Endothelial cell of umbilical vein (primary cell): ENCODE measurements at regions not wholly inside any gene's neighbourhood (a gene's known extent, or its start where the extent isn't known, plus 50 kb on each side); places are given as distances from the start of the nearest gene placed in this dataset.

ENCODE experiments used
- BruUV-seq: library from RNA; stranded (reverse); fragments of 400-500 nt; replicated peaks from 2 replicates; lab custom pipeline; 2021; lab: Mats Ljungman, UMichigan
- CTCF ChIA-PET: fragments of 300-600, 350-600 bp; sonication (Branson Sonifier 250); formaldehyde crosslinking; loops from one replicate; lab custom pipeline; 2021; ENCODE audit warnings: antibody characterized with exemption, inconsistent platforms; lab: Charles Lee
- POLR2A ChIA-PET: fragments of 300-600, 350-600 bp; sonication (Branson Sonifier 250); formaldehyde crosslinking; loops from one replicate; lab custom pipeline; 2021; ENCODE audit warnings: antibody characterized with exemption, inconsistent platforms; lab: Charles Lee
- DNase-seq: peaks from one replicate; pipeline ENCODE4 v3.0.0-alpha.2; 2011; ENCODE audit warnings: low read depth, low spot score
- FAIRE-seq: peaks from 2 replicates; lab custom pipeline; 2011; peaks lifted over from hg19 to GRCh38; lab: Jason Lieb, UNC
- H2AFZ ChIP-seq: 2 replicates; pipeline ENCODE4 v1.6.0; 2012; ENCODE audit warnings: low read depth, low read length, control low read depth, inconsistent platforms
- H3K27ac ChIP-seq: 2 replicates; pipeline ENCODE4 v1.5.1; 2011; ENCODE audit warnings: low read depth, mild to moderate bottlenecking, control low read depth, low read length, moderate library complexity; ENCODE audit not compliant: insufficient read depth
- H3K27me3 ChIP-seq, 2 experiments: 2 replicates each; pipeline versions ENCODE4 v1.6.0 to v1.6.1; 2011; ENCODE audit warnings: low read length in 2 of 2, mixed read lengths in 1 of 2; ENCODE audit not compliant: control insufficient read depth in 2 of 2, insufficient read depth in 2 of 2
- H3K36me3 ChIP-seq, 2 experiments: 2 replicates in 1 of 2; 3 replicates in 1 of 2; pipeline ENCODE4 v1.5.1; 2011; ENCODE audit warnings: low read length in 2 of 2, mild to moderate bottlenecking in 1 of 2, moderate library complexity in 1 of 2; ENCODE audit not compliant: control insufficient read depth in 2 of 2, insufficient read depth in 2 of 2; ENCODE audit errors: extremely low read depth in 1 of 2
- H3K4me1 ChIP-seq: 3 replicates; pipeline ENCODE4 v1.5.1; 2011; ENCODE audit warnings: mild to moderate bottlenecking, low read length; ENCODE audit not compliant: control insufficient read depth, insufficient read depth; ENCODE audit errors: extremely low read depth
- H3K4me2 ChIP-seq: 2 replicates; pipeline ENCODE4 v1.6.1; 2011; ENCODE audit warnings: low read length, control low read depth, mixed read lengths; ENCODE audit not compliant: insufficient read depth
- H3K4me3 ChIP-seq, 3 experiments: fragments of 200-600 bp in 1 of 3; sonication (generic), shearing (Covaris generic) in 1 of 3; replicated peaks in 1 of 3; 2 replicates each; pipeline ENCODE4 v1.5.1; 2011 to 2016; ENCODE audit warnings: control low read depth in 3 of 3, low read length in 3 of 3, mild to moderate bottlenecking in 2 of 3, inconsistent platforms in 1 of 3, low read depth in 1 of 3, moderate library complexity in 1 of 3; ENCODE audit not compliant: insufficient read depth in 1 of 3
- H3K79me2 ChIP-seq: 2 replicates; pipeline ENCODE4 v1.6.0; 2012; ENCODE audit warnings: low read length, inconsistent platforms; ENCODE audit not compliant: control insufficient read depth, insufficient read depth
- H3K9ac ChIP-seq: replicated peaks from 2 replicates; pipeline ENCODE3; 2011; ENCODE audit warnings: low read length, control low read depth; ENCODE audit not compliant: insufficient read depth; ENCODE audit errors: extremely low read depth
- H3K9me1 ChIP-seq: replicated peaks from 3 replicates; pipeline ENCODE4 v1.6.0; 2011; ENCODE audit warnings: mild to moderate bottlenecking, low read length; ENCODE audit not compliant: control insufficient read depth, insufficient read depth; ENCODE audit errors: extremely low read depth
- H3K9me3 ChIP-seq: replicated peaks from 2 replicates; pipeline ENCODE4 v1.5.1; 2012; ENCODE audit warnings: low read length, inconsistent platforms; ENCODE audit not compliant: control insufficient read depth, insufficient read depth
- H4K20me1 ChIP-seq: replicated peaks from 2 replicates; pipeline ENCODE3; 2011; ENCODE audit warnings: mild to moderate bottlenecking, low read length; ENCODE audit not compliant: control insufficient read depth, insufficient read depth; ENCODE audit errors: extremely low read depth
- CTCF ChIP-seq, 2 donors: IDR thresholded peaks; 1 replicate in 1 of 2; 2 replicates in 1 of 2; pipeline ENCODE4 v1.5.1; 2011; ENCODE audit warnings: low read length in 2 of 2, mild to moderate bottlenecking in 2 of 2, moderate library complexity in 2 of 2, control low read depth in 1 of 2, inconsistent platforms in 1 of 2, low read depth in 1 of 2; ENCODE audit not compliant: insufficient read depth in 1 of 2; ENCODE audit errors: extremely low read depth in 1 of 2
- EZH2 ChIP-seq: IDR thresholded peaks from 2 replicates; pipeline ENCODE4 v1.6.1; 2012; ENCODE audit warnings: borderline replicate concordance, low read depth, mild to moderate bottlenecking, moderate library complexity, low read length, inconsistent platforms; ENCODE audit not compliant: severe bottlenecking
- FOS ChIP-seq: IDR thresholded peaks from 2 replicates; pipeline ENCODE4 v1.6.1; 2011; ENCODE audit warnings: mild to moderate bottlenecking, low read length, moderate library complexity, borderline replicate concordance; ENCODE audit not compliant: insufficient read depth
- GATA2 ChIP-seq: IDR thresholded peaks from 2 replicates; pipeline ENCODE4 v1.7.0; 2011; ENCODE audit warnings: low read depth, mild to moderate bottlenecking, moderate library complexity, mixed read lengths, low read length; ENCODE audit not compliant: insufficient read length, insufficient read depth
- JUN ChIP-seq: IDR thresholded peaks from 2 replicates; pipeline ENCODE4 v1.6.1; 2011; ENCODE audit warnings: borderline replicate concordance, low read depth; ENCODE audit not compliant: insufficient read length, insufficient read depth
- MAX ChIP-seq: IDR thresholded peaks from 2 replicates; pipeline ENCODE4 v1.6.1; 2011; ENCODE audit not compliant: insufficient read depth, insufficient read length
- MYC ChIP-seq: IDR thresholded peaks from one replicate; pipeline ENCODE4 v1.6.1; 2011; ENCODE audit warnings: mild to moderate bottlenecking, low read depth, low read length
- POLR2A ChIP-seq: IDR thresholded peaks from 2 replicates; pipeline ENCODE4 v1.6.1; 2012; ENCODE audit warnings: low read depth, mild to moderate bottlenecking, control low read depth, low read length
- POLR2AphosphoS5 ChIP-seq: IDR thresholded peaks from 2 replicates; pipeline ENCODE4 v1.6.1; 2012; ENCODE audit warnings: low read depth, mild to moderate bottlenecking, control low read depth, low read length, moderate library complexity; ENCODE audit not compliant: insufficient read depth
- dilution Hi-C: fragments of 300-500 bp; cut with MboI; formaldehyde crosslinking; loops from one replicate; pipeline ENCODE4 v1.15.0; 2019; ENCODE audit warnings: low sequenced_read_pairs; ENCODE audit not compliant: extremely low pct_ligation_motif_present
- intact Hi-C: fragments of 100-400 bp; cut with micrococcal nuclease; formaldehyde crosslinking; loops from one replicate; pipeline ENCODE4 v1.10.0; 2022

- Histone ChIP-seq H3K9me1 (no peaks in the 10 kb centered on the region), H3K36me3 (no peaks in the 10 kb centered on the region), H3K4me3 (no peak overlapping the region), H4K20me1 (no peaks in the 10 kb centered on the region), H3K9me3 (no peaks in the 10 kb centered on the region), H3K27ac (no peak overlapping the region), H2AFZ (no peak overlapping the region), H3K4me1 (no peaks in the 10 kb centered on the region), H3K79me2 (no peaks in the 10 kb centered on the region), H3K27me3 (no peaks in the 10 kb centered on the region), H3K9ac (no peak overlapping the region), H3K4me2 (no peak overlapping the region)
- ChIA-PET POLR2A (no interaction called here), CTCF (no interaction called here)
- DNase-seq, result no peak
- no TSS peak for BruUV-seq
- TF ChIP-seq CTCF (IDR thresholded peaks at IDR 0.05; ENCODE audit: extremely low read depth in 1 of 2, insufficient read depth in 1 of 2, low read depth in 1 of 2, low read length in 2 of 2), result no peak
- TF ChIP-seq EZH2, result no peak
- TF ChIP-seq POLR2A, result no peak
- no peak for TF ChIP-seq MAX
- no peak for TF ChIP-seq MYC
- no peak for TF ChIP-seq POLR2AphosphoS5
- TF ChIP-seq JUN, result no peak
- no peak for TF ChIP-seq FOS
- no peak for TF ChIP-seq GATA2
- dilution Hi-C loops (no loop called here), intact Hi-C loops (no loop called here)
- no peak for FAIRE-seq
Observed at GRCh38 chr6:78427386-78427785, 440.0 kb upstream of the IRAK1BP1 start.
